C4-2B (cell line): ENCODE measurements at regions not wholly inside any gene's neighbourhood (a gene's known extent, or its start where the extent isn't known, plus 50 kb on each side); places are given as distances from the start of the nearest gene placed in this dataset.

Experiments used
- ZFX ChIP-seq: fragments of 450-650 bp; IDR thresholded peaks from 2 replicates; pipeline ENCODE4 v1.6.1; 2017
- TF ChIP-seq, protein P1 (sequence below): fragments of 450-650 bp; conservative IDR thresholded peaks from 2 replicates; pipeline ENCODE4 v1.5.1; 2017; ENCODE audit warnings: mild to moderate bottlenecking

- TF ChIP-seq, protein P1, sequence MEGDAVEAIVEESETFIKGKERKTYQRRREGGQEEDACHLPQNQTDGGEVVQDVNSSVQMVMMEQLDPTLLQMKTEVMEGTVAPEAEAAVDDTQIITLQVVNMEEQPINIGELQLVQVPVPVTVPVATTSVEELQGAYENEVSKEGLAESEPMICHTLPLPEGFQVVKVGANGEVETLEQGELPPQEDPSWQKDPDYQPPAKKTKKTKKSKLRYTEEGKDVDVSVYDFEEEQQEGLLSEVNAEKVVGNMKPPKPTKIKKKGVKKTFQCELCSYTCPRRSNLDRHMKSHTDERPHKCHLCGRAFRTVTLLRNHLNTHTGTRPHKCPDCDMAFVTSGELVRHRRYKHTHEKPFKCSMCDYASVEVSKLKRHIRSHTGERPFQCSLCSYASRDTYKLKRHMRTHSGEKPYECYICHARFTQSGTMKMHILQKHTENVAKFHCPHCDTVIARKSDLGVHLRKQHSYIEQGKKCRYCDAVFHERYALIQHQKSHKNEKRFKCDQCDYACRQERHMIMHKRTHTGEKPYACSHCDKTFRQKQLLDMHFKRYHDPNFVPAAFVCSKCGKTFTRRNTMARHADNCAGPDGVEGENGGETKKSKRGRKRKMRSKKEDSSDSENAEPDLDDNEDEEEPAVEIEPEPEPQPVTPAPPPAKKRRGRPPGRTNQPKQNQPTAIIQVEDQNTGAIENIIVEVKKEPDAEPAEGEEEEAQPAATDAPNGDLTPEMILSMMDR, result no peak
- TF ChIP-seq ZFX, result no peak
Observed at GRCh38 chr2:64228126-64228678, 84.0 kb upstream of the PELI1 start.
